ENCODE measurements at regions not wholly inside any gene's neighbourhood (a gene's known extent, or its start where the extent isn't known, plus 50 kb on each side); places are given as distances from the start of the nearest gene placed in this dataset.
"Not testable (repeated sequence)": the region's sequence is repeated elsewhere in the genome, so short reads cannot be mapped to it uniquely, and the experiment has no call there.

- no peak for DNase-seq (ENCODE audit: low read depth)
Observed at GRCh38 chr4:77445823-77446222, 159.8 kb upstream of the CXCL13 start.

GRCh38 chr4:77446601-77447000 is 159.0 kb upstream of the CXCL13 start:
- no peak for DNase-seq (ENCODE audit: low read depth)

GRCh38 chr4:77449171-77449570 is 156.4 kb upstream of the CXCL13 start:
- no peak for DNase-seq (ENCODE audit: low read depth)

- no peak for DNase-seq (ENCODE audit: low read depth)
Observed at GRCh38 chr4:77450006-77450405, 155.6 kb upstream of the CXCL13 start.

- no peak for DNase-seq (ENCODE audit: low read depth)
Observed at GRCh38 chr4:77451530-77451929, 154.1 kb upstream of the CXCL13 start.

- not testable (repeated sequence) for DNase-seq (ENCODE audit: low read depth)
Observed at GRCh38 chr4:77452117-77452516, 153.5 kb upstream of the CXCL13 start.

GRCh38 chr4:77453911-77454310 is 151.7 kb upstream of the CXCL13 start:
- DNase-seq (ENCODE audit: low read depth): no peak

- DNase-seq (ENCODE audit: low read depth): no peak
Observed at GRCh38 chr4:77454858-77455257, 150.8 kb upstream of the CXCL13 start.

GRCh38 chr4:77464100-77464499 is 141.5 kb upstream of the CXCL13 start:
- not testable (repeated sequence) for DNase-seq (ENCODE audit: low read depth)

- DNase-seq (ENCODE audit: low read depth): peak; percentile 4
Observed at GRCh38 chr4:77465271-77465670, 140.3 kb upstream of the CXCL13 start.

- no peak for DNase-seq (ENCODE audit: low read depth)
Observed at GRCh38 chr4:77466430-77466829, 139.2 kb upstream of the CXCL13 start.

- no peak for DNase-seq (ENCODE audit: low read depth)
Observed at GRCh38 chr4:77471821-77472495, 133.7 kb upstream of the CXCL13 start.

GRCh38 chr4:77473509-77473908 is 132.1 kb upstream of the CXCL13 start:
- DNase-seq (ENCODE audit: low read depth): no peak

GRCh38 chr4:77481856-77482255 is 123.8 kb upstream of the CXCL13 start:
- DNase-seq (ENCODE audit: low read depth): no peak

GRCh38 chr4:77488882-77489281 is 116.7 kb upstream of the CXCL13 start:
- no peak for DNase-seq (ENCODE audit: low read depth)

GRCh38 chr4:77493120-77493752 is 112.4 kb upstream of the CXCL13 start:
- DNase-seq (ENCODE audit: low read depth): peak; percentile 11

GRCh38 chr4:77493829-77494551 is 111.6 kb upstream of the CXCL13 start:
- DNase-seq (ENCODE audit: low read depth): peak; percentile 53

- DNase-seq (ENCODE audit: low read depth): no peak
Observed at GRCh38 chr4:77496457-77496856, 109.2 kb upstream of the CXCL13 start.

- peak; percentile 3 for DNase-seq (ENCODE audit: low read depth)
Observed at GRCh38 chr4:77500801-77501200, 104.8 kb upstream of the CXCL13 start.

- no peak for DNase-seq (ENCODE audit: low read depth)
Observed at GRCh38 chr4:77501240-77501639, 104.4 kb upstream of the CXCL13 start.

- DNase-seq (ENCODE audit: low read depth): no peak
Observed at GRCh38 chr4:77501851-77502250, 103.8 kb upstream of the CXCL13 start.

GRCh38 chr4:77504407-77504806 is 101.2 kb upstream of the CXCL13 start:
- no peak for DNase-seq (ENCODE audit: low read depth)

All from M059J (cell line).